ENCODE measurements at regions not wholly inside any gene's neighbourhood (a gene's known extent, or its start where the extent isn't known, plus 50 kb on each side); places are given as distances from the start of the nearest gene placed in this dataset.
"Not testable (repeated sequence)": the region's sequence is repeated elsewhere in the genome, so short reads cannot be mapped to it uniquely, and the experiment has no call there.

- no peak for TF ChIP-seq PRDM10 (tag by site-specific recombination; IDR thresholded peaks at IDR 0.05)
- TF ChIP-seq ZNF398 (tag by site-specific recombination; IDR thresholded peaks at IDR 0.05) = no peak
- TF ChIP-seq ZNF747 (tag by site-specific recombination; IDR thresholded peaks at IDR 0.05) = no peak
- no peak for TF ChIP-seq ZNF394 (tag by site-specific recombination; IDR thresholded peaks at IDR 0.05; ENCODE audit: borderline replicate concordance)
These were observed 131.8 kb upstream of the ENPEP start (continued) for GRCh38 chr4:110344165-110344564.

GRCh38 chr4:110343534-110343933 is 132.4 kb upstream of the ENPEP start:
- TF ChIP-seq SCRT2 (tag by site-specific recombination; IDR thresholded peaks at IDR 0.05) (no peak), ZNF391 (tag by site-specific recombination; IDR thresholded peaks at IDR 0.05; ENCODE audit: borderline replicate concordance, low read depth) (no peak), ZNF776 (tag by site-specific recombination; IDR thresholded peaks at IDR 0.05; ENCODE audit: borderline replicate concordance) (no peak), ZBTB10 (tag by site-specific recombination; IDR thresholded peaks at IDR 0.05) (no peak), PBX3 (CRISPR knock-in tag; IDR thresholded peaks at IDR 0.05) (no peak), ZNF510 (tag by site-specific recombination; IDR thresholded peaks at IDR 0.05; ENCODE audit: insufficient replicate concordance) (no peak), MYNN (tag by site-specific recombination; IDR thresholded peaks at IDR 0.05; ENCODE audit: borderline replicate concordance) (no peak), BCL11A (tag by site-specific recombination; IDR thresholded peaks at IDR 0.05; ENCODE audit: low read depth) (no peak), ZNF664 (tag by site-specific recombination; IDR thresholded peaks at IDR 0.05) (no peak), ZNF623 (tag by site-specific recombination; IDR thresholded peaks at IDR 0.05) (no peak), ZNF350 (tag by site-specific recombination; IDR thresholded peaks at IDR 0.05) (no peak), ZNF433 (tag by site-specific recombination; IDR thresholded peaks at IDR 0.05; ENCODE audit: low read depth) (no peak), OVOL3 (tag by site-specific recombination; IDR thresholded peaks at IDR 0.05) (no peak), ZBTB49 (tag by site-specific recombination; IDR thresholded peaks at IDR 0.05; ENCODE audit: low read depth) (no peak), ZNF830 (tag by site-specific recombination; IDR thresholded peaks at IDR 0.05; ENCODE audit: low read depth) (no peak), ZNF488 (tag by site-specific recombination; IDR thresholded peaks at IDR 0.05) (no peak), YY2 (tag by site-specific recombination; IDR thresholded peaks at IDR 0.05) (no peak)
- Histone ChIP-seq H3K36me3 (ENCODE audit: control insufficient read depth in 2 of 2, insufficient read depth in 1 of 2, low read length in 2 of 2) (no peaks in the 10 kb centered on the region), H3K27ac (ENCODE audit: extremely low read depth, low read depth, low read length) (no peak overlapping the region), H3K4me3 (ENCODE audit: low read depth, low read length) (no peak overlapping the region), H3K9me3 (ENCODE audit: control insufficient read depth, insufficient read depth, low read depth, low read length) (no peaks in the 10 kb centered on the region), H3K4me1 (ENCODE audit: control insufficient read depth, insufficient read depth, low read length) (no peaks in the 10 kb centered on the region)
- ChIA-PET CTCF (interaction anchor here (0.6 to 5.1 kb wide), 7 partner anchors 10 to 1033 kb away, joined by 3 to 132 read pairs (median 9); no protein-coding TSS in a partner anchor), POLR2A (no interaction called here)

- H3K4me1 ChIP-seq (ENCODE audit: control insufficient read depth, insufficient read depth, low read length); H3K36me3 ChIP-seq (ENCODE audit: control insufficient read depth in 2 of 2, insufficient read depth in 1 of 2, low read length in 2 of 2); POLR2A ChIA-PET; H3K9me3 ChIP-seq (ENCODE audit: control insufficient read depth, insufficient read depth, low read depth, low read length); H3K27ac ChIP-seq (ENCODE audit: extremely low read depth, low read depth, low read length); H3K4me3 ChIP-seq (ENCODE audit: low read depth, low read length); CTCF ChIA-PET: not testable (repeated sequence)
These were observed 134.8 kb upstream of the ENPEP start for GRCh38 chr4:110341118-110341517.
